Common myeloid progenitor, CD34-positive (primary cell): ENCODE measurements at regions not wholly inside any gene's neighbourhood (a gene's known extent, or its start where the extent isn't known, plus 50 kb on each side); places are given as distances from the start of the nearest gene placed in this dataset.
"Not testable (repeated sequence)": the region's sequence is repeated elsewhere in the genome, so short reads cannot be mapped to it uniquely, and the experiment has no call there.

Experiments
- CTCF ChIA-PET: fragments of 350-600 bp; sonication (Branson Sonifier 250); formaldehyde crosslinking; loops from one replicate; lab custom pipeline; 2021; ENCODE audit warnings: antibody characterized with exemption; lab: Charles Lee
- POLR2A ChIA-PET: fragments of 350-600 bp; sonication (Branson Sonifier 250); formaldehyde crosslinking; loops from one replicate; lab custom pipeline; 2021; ENCODE audit warnings: antibody characterized with exemption; lab: Charles Lee
- DNase-seq, 3 donors: peaks; one replicate each; pipeline versions ENCODE4 v3.0.0 to v3.0.0-alpha.2; 2013
- H3K27ac ChIP-seq, 2 experiments: 1 replicate in 1 of 2; 2 replicates in 1 of 2; pipeline ENCODE4 v1.7.0; 2013; ENCODE audit warnings: inconsistent platforms in 2 of 2, low read length in 2 of 2, mild to moderate bottlenecking in 2 of 2, low read depth in 1 of 2, moderate library complexity in 1 of 2; ENCODE audit not compliant: severe bottlenecking in 2 of 2, insufficient read depth in 1 of 2, poor library complexity in 1 of 2
- H3K27me3 ChIP-seq, 5 experiments: replicated peaks in 2 of 5; 1 replicate in 3 of 5; 2 replicates in 2 of 5; pipeline versions ENCODE4 v1.6.1 to v1.7.0; 2013; ENCODE audit warnings: low read length in 4 of 5, mild to moderate bottlenecking in 2 of 5, moderate library complexity in 2 of 5, inconsistent platforms in 1 of 5; ENCODE audit not compliant: insufficient read depth in 5 of 5, control insufficient read depth in 4 of 5
- H3K36me3 ChIP-seq, 4 experiments: 1 replicate in 2 of 4; 2 replicates in 2 of 4; pipeline versions ENCODE4 v1.6.1 to v1.7.0; 2013; ENCODE audit warnings: low read length in 3 of 4, control low read depth in 1 of 4, mild to moderate bottlenecking in 1 of 4; ENCODE audit not compliant: control insufficient read depth in 4 of 4, insufficient read depth in 4 of 4
- H3K4me1 ChIP-seq, 4 experiments: 1 replicate in 3 of 4; 2 replicates in 1 of 4; pipeline versions ENCODE4 v1.6.1 to v1.7.1; 2013; ENCODE audit warnings: low read length in 3 of 4, mild to moderate bottlenecking in 3 of 4, control low read depth in 1 of 4, inconsistent platforms in 1 of 4, moderate library complexity in 1 of 4; ENCODE audit not compliant: control insufficient read depth in 4 of 4, insufficient read depth in 4 of 4; ENCODE audit errors: control extremely low read depth in 1 of 4
- H3K4me3 ChIP-seq, 7 experiments: 1 replicate in 4 of 7; 2 replicates in 3 of 7; pipeline versions ENCODE4 v1.5.1 to v1.7.0; 2013; ENCODE audit warnings: mild to moderate bottlenecking in 7 of 7, low read length in 6 of 7, moderate library complexity in 6 of 7, inconsistent platforms in 2 of 7, low read depth in 2 of 7, control low read depth in 1 of 7; ENCODE audit not compliant: insufficient read depth in 4 of 7, control insufficient read depth in 1 of 7; ENCODE audit errors: extremely low read depth in 1 of 7
- H3K9me3 ChIP-seq, 5 experiments: 1 replicate in 4 of 5; 2 replicates in 1 of 5; pipeline versions ENCODE4 v1.6.1 to v1.7.1; 2013; ENCODE audit warnings: low read length in 4 of 5, mild to moderate bottlenecking in 2 of 5, inconsistent platforms in 1 of 5, low read depth in 1 of 5, moderate library complexity in 1 of 5; ENCODE audit not compliant: control insufficient read depth in 4 of 5, insufficient read depth in 2 of 5; ENCODE audit errors: control extremely low read depth in 1 of 5
- WGBS: methylation state at CpG from one replicate; pipeline ENCODE4 v1.1.5; 2013; ENCODE audit not compliant: insufficient coverage; 5-methylcytosine and 5-hydroxymethylcytosine counted together

DNA sequence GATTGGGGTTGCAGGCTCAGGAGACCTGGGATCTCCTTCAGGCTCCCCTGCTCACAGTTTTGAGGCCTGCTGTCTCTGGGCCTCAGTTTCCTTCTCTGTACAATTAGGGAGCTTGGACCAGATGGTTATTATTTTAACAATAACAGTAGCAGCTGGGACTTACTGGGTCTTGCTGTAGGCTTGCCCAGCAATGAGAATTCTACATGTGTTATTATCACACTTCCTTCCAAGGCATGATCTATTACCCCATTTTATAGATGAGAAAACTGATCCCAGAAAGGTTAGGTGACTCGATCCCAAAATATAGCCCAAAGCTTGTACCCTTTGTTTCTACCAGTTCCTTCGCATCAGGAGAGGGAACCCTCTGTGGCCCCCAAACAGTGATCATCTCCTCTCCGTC is 153.8 kb downstream of the PTPRU start:
- 67% methylated on average over 1 of the region's 3 CpGs for WGBS
- Histone ChIP-seq H3K4me1 (no peaks in the 10 kb centered on the region), H3K36me3 (no peaks in the 10 kb centered on the region), H3K9me3 (no peaks in the 10 kb centered on the region), H3K27me3 (peaks cover 0 to 43% (median 7%) of the 10 kb centered on the region in 5 experiments), H3K27ac (no peak overlapping the region), H3K4me3 (no peak overlapping the region)
- no peak for DNase-seq
- POLR2A ChIA-PET: no interaction called here
- CTCF ChIA-PET: no interaction called here

DNA sequence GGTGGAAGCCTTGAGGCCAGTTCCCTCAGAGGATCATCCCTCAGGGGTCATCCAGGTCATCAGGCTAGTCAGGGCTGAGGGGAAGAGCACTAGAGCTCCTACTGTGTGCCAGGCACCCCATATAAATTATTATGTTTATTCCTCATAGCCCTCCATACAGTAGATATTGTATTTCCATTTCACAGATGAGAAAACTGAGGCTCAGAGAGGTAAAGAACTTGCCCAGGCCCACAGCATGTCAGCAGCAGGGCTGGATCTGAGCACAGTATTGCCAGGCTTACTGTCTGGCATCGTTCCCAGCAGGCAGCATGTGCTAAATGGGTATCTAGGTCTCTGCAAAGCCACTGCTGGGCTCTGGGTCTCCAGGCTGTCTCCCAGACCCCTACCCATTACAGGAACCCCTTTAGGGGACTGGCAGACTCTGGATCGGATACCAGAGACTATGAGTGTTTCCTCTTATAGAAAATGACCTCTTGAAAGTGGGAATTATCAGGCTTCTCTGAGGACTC is 153.3 kb downstream of the PTPRU start:
- H3K27ac ChIP-seq: no peak overlapping the region
- WGBS: 100% methylated on average over 1 of the region's 2 CpGs
- no peaks in the 10 kb centered on the region for H3K4me1 ChIP-seq
- no peaks in the 10 kb centered on the region for H3K9me3 ChIP-seq
- no peak for DNase-seq
- no peak overlapping the region for H3K4me3 ChIP-seq
- peaks cover 0 to 47% (median 7%) of the 10 kb centered on the region in 5 experiments for H3K27me3 ChIP-seq
- ChIA-PET CTCF (no interaction called here), POLR2A (no interaction called here)
- no peaks in the 10 kb centered on the region for H3K36me3 ChIP-seq

DNA sequence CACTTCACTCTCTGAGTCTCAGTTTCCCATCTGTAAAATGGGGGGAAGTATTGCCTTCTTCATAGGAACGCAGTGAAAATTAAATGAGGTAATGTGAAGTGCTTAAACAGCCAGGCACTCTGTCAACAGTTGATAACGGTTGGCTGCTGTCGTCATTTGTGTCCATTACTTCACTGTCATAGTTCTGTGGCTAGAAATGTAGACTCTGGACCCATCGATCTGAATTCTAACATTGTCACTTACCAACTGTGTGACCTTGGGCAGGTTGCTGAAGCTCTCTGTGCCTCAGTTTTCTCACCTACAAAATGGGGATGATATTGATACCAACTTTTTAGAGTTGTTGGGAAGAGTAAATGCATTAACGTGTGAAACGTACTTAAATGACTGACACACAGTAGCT is 152.6 kb downstream of the PTPRU start:
- DNase-seq: no peak
- H3K4me3 ChIP-seq: no peak overlapping the region
- no peaks in the 10 kb centered on the region for H3K9me3 ChIP-seq
- no peak overlapping the region for H3K27ac ChIP-seq
- ChIA-PET CTCF (no interaction called here), POLR2A (no interaction called here)
- WGBS: 98% methylated on average over 3 of the region's 6 CpGs
- no peaks in the 10 kb centered on the region for H3K4me1 ChIP-seq
- no peaks in the 10 kb centered on the region for H3K36me3 ChIP-seq
- peaks cover 0 to 54% (median 7%) of the 10 kb centered on the region in 5 experiments for H3K27me3 ChIP-seq

DNA sequence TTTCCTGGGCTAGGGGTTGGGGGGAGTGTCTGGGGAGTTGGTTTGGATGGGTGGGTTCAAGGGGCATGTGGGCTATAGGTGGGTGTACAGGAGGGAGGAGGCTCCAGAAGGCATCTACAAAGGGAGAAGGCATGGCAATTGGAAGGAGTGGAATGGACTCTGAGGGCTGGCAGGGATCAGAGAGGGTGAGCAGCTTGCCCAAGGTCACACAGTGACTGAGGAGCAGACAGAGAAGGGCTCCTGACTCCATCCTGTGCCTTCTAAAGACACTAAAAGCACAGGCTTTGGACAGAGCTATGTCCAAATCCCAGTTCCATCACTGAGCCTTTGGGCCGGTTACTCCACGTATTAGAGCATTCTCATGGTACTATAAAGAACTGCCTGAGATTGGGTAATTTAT is 151.8 kb downstream of the PTPRU start:
- peaks cover 0 to 60% (median 7%) of the 10 kb centered on the region in 5 experiments for H3K27me3 ChIP-seq
- no peaks in the 10 kb centered on the region for H3K9me3 ChIP-seq
- H3K27ac ChIP-seq: no peak overlapping the region
- H3K4me3 ChIP-seq: no peak overlapping the region
- no peaks in the 10 kb centered on the region for H3K36me3 ChIP-seq
- CTCF ChIA-PET: no interaction called here
- no peaks in the 10 kb centered on the region for H3K4me1 ChIP-seq
- no peak for DNase-seq
- POLR2A ChIA-PET: no interaction called here
- WGBS: no CpG with 5 or more reads among the region's 2 CpGs

DNA sequence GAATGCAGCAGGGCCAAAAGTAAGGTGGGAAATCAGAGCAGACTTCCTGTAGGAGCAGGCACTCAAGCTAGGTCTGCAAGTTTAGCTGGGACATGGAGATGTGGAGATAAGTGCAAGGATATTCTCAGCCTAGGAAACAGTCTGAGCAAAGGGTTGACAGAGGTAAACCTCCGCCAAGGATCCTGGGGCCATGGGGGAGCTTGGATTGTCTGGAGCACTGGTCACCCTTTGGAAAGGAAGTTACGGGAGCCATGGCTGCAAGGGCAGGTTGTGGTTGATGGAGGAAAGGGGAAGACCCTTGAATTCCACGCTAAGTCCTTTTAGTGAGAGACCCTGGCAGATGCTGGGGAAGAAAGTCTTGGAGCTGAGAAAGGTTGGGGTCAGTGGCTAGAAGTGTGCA is 150.9 kb downstream of the PTPRU start:
- DNase-seq: no peak
- Histone ChIP-seq H3K4me3 (no peak overlapping the region), H3K27ac (no peak overlapping the region), H3K9me3 (no peaks in the 10 kb centered on the region), H3K4me1 (no peaks in the 10 kb centered on the region), H3K36me3 (no peaks in the 10 kb centered on the region), H3K27me3 (peaks cover 0 to 65% (median 7%) of the 10 kb centered on the region in 5 experiments)
- ChIA-PET CTCF (no interaction called here), POLR2A (no interaction called here)
- WGBS: 64% methylated on average over 3 of the region's 3 CpGs

DNA sequence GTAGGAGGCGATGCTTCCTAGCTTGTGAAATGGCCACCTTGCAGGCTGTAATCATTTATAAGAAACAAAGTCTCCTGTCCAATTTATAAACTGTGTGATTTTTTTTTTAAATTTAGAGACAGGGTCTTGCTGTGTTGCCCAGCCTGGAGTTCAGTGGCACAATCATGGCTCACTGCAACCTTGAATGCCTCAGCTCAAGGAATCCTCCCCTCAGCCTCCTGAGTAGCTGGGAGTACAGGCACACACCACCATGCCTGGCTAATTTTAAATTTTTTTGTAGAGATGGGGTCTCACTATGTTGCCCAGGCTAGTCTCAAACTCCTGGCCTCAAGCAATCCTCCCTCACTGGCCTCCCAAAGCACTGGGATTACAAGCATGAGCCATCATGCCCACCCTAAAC is 150.1 kb downstream of the PTPRU start:
- CTCF ChIA-PET, H3K4me3 ChIP-seq: not testable (repeated sequence)
- no CpG with 5 or more reads among the region's 1 CpG for WGBS

DNA sequence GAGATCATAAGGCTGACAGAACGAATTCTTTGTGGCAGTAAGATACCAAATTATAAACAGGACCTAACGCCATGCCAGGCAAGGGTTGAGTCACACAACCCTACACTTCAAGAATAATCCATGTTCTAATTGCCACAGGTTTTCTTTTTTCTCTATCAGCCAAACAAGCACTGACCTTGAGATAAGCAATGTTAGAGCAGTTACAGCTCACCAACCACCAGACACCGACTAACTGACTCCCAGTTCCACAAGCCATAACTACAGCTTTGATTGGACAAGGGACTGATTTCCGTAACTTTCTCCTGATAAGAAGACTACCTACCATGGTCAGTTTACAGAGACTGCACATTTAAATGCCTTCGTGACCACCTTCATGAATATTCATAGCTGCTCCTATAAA is 149.6 kb downstream of the PTPRU start:
- H3K4me1 ChIP-seq: no peaks in the 10 kb centered on the region
- no peak for DNase-seq
- H3K9me3 ChIP-seq: no peaks in the 10 kb centered on the region
- 95% methylated on average over 4 of the region's 5 CpGs for WGBS
- ChIA-PET CTCF (no interaction called here), POLR2A (interaction anchor here (0.7 kb wide), 1 partner anchor 734 kb away, joined by 6 read pairs; no protein-coding TSS in a partner anchor)
- H3K27me3 ChIP-seq: peaks cover 0 to 59% (median 5%) of the 10 kb centered on the region in 5 experiments
- H3K36me3 ChIP-seq: no peaks in the 10 kb centered on the region
- no peak overlapping the region for H3K27ac ChIP-seq
- H3K4me3 ChIP-seq: no peak overlapping the region

More for the DNA sequence above, 150.1 kb downstream of the PTPRU start:
- H3K27me3 ChIP-seq: peaks cover 0 to 64% (median 7%) of the 10 kb centered on the region in 5 experiments
- DNase-seq, H3K36me3 ChIP-seq, POLR2A ChIA-PET, H3K9me3 ChIP-seq, H3K27ac ChIP-seq, H3K4me1 ChIP-seq: not testable (repeated sequence)
